ENCODE measurements at regions not wholly inside any gene's neighbourhood (a gene's known extent, or its start where the extent isn't known, plus 50 kb on each side); places are given as distances from the start of the nearest gene placed in this dataset.

DNA sequence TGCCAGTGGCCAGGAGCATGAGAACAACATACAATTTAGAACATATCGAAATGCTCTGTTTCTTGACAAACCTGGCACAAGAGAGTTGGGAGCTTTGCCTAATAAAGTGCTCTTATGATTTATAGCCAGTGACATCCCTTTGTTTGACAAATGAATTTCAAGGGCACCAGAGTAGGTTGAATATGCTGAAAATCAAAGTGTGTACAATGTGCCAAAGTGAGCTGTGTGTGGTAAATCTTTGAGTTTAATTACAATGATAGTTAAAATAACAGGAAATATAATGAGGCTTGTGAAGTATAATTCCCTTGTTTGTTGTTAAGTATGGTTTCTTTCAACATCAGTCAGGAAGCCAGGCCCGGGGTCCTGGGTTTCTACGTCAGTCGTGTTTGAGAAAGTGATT, 211.9 kb downstream of the EBLN2 start:
- no peak overlapping the region for H3K4me3 Mint-ChIP-seq

GRCh38 chr3:73280746-73281145, 219.3 kb downstream of the EBLN2 start:
- Mint-ChIP-seq H3K27me3 (peaks cover 10% of the 10 kb centered on the region), H3K4me3 (no peak overlapping the region), H3K4me1 (no peaks in the 10 kb centered on the region)

More for the DNA sequence above, 211.9 kb downstream of the EBLN2 start:
- Mint-ChIP-seq H3K27me3 (peaks cover 3% of the 10 kb centered on the region), H3K36me3 (no peaks in the 10 kb centered on the region), H3K27ac (no peak overlapping the region), H3K9me3 (peaks cover 2 to 5% (median 4%) of the 10 kb centered on the region in 3 donors), H3K4me1 (no peaks in the 10 kb centered on the region)

GRCh38 chr3:73284472-73284871, 223.0 kb downstream of the EBLN2 start:
- Mint-ChIP-seq H3K4me3 (no peak overlapping the region), H3K27me3 (peaks cover 7% of the 10 kb centered on the region), H3K9me3 (no peaks in the 10 kb centered on the region), H3K36me3 (no peaks in the 10 kb centered on the region), H3K27ac (no peak overlapping the region), H3K4me1 (no peaks in the 10 kb centered on the region)

More at GRCh38 chr3:73280746-73281145, 219.3 kb downstream of the EBLN2 start:
- Mint-ChIP-seq H3K9me3 (peaks cover 0 to under 1% (median 0%) of the 10 kb centered on the region in 3 donors), H3K27ac (no peak overlapping the region), H3K36me3 (no peaks in the 10 kb centered on the region)

DNA sequence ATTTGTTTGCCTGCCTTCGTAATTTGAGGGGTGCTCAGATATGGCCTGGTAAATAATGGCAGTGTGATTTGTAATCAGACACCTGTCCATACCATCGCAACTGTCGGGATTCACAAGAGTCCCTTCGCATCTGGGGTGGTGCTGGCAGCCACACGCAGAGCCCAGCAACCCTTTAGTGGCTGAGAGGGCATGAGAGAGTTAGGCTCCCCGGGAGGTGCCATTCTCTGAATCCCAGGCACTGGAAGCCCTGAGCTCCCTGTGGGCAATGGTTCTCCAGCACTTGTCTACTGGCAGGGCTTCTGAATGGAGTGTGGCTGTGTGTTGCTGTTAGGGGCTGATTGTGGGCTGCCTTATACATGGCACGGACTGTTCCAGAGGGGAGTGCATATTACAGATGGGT, 230.1 kb downstream of the EBLN2 start:
- H3K27me3 Mint-ChIP-seq, result peaks cover 4% of the 10 kb centered on the region
- H3K9me3 Mint-ChIP-seq, result peaks cover 0 to 2% (median 0%) of the 10 kb centered on the region in 3 donors
- no peak overlapping the region for H3K27ac Mint-ChIP-seq
- no peak overlapping the region for H3K4me3 Mint-ChIP-seq
- no peaks in the 10 kb centered on the region for H3K36me3 Mint-ChIP-seq
- H3K4me1 Mint-ChIP-seq, result no peaks in the 10 kb centered on the region

DNA sequence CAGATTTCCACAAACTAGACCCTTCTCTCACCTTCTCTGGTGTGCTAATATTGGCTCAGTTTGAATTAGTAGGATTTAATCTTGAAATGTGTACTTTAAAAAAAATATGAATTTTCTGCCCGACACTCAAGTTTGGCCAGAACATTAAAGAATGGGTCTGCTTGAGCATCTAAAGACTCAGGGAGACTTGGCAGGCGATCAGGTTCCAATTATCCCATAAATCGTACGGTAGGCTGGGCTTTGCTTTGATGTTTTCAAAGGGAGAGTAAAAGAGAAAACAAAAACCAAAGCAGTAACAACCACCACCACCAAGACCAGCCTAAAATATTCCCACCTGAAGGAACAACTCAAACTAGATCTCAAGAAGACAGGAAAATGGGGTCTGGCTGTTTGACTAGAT, 230.8 kb downstream of the EBLN2 start:
- Mint-ChIP-seq H3K4me1 (no peaks in the 10 kb centered on the region), H3K4me3 (no peak overlapping the region), H3K27me3 (peaks cover 3% of the 10 kb centered on the region), H3K36me3 (no peaks in the 10 kb centered on the region), H3K27ac (no peak overlapping the region), H3K9me3 (peaks cover 0 to 2% (median 0%) of the 10 kb centered on the region in 3 donors)

DNA sequence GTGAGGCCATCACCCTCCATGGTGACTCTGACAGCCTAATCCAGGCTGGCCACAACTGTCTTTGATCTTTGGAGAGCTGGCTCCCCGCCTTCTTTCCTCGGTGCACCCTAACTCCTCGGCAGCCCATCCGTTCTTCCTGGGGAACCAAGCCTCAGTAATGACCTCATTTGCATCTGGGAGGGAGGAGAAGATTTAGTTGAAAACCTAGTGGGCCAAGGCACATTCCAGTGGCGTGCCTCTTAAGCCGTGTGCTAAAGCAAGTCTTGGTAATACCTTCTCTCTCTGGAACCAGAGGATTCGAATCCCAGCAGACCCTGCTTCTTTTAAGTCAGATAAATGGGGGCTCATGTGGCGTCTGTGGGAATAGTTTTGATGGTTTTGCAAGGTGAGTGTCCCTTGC, 233.1 kb downstream of the EBLN2 start:
- Mint-ChIP-seq H3K27ac (no peak overlapping the region), H3K9me3 (peaks cover 0 to 2% (median 0%) of the 10 kb centered on the region in 3 donors), H3K27me3 (peaks cover 3% of the 10 kb centered on the region), H3K4me3 (no peak overlapping the region), H3K4me1 (no peaks in the 10 kb centered on the region), H3K36me3 (no peaks in the 10 kb centered on the region)

DNA sequence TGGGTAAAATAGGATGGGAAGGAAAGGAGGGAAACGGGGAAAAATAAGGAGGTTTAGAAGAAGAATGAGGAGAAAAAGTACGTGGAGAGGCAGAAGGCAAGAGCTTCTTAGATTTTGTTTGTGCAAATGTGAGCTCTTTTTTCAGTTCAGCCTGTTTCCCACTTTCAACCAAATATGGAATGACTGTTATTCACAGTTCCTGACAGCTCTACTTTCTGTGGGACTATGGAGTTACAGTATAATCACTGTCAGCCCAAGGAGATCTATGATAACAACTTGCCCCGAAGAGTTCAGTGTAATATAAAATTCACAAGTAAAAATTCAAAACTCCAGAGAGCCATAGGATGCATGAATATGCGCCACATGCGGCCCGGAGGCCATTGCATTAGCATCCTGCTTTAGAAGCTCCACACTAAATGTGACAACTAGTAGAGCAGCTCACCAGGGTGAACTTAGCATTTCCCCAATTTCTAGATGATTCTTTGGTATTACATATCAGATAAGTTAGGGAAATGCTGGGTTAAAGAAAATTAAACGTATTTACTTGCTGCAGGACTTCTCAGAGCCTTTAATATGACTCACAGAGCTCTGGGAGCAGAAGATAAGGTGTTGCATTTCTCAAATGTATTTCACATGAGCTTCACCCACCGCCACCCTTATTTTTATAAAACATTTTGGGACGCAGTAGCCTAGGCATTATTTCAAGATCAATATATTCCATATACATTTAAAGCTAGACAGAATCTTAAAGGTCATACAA, 234.6 kb downstream of the EBLN2 start:
- peaks cover 0 to 2% (median 0%) of the 10 kb centered on the region in 3 donors for H3K9me3 Mint-ChIP-seq
- H3K36me3 Mint-ChIP-seq, result no peaks in the 10 kb centered on the region
- no peak overlapping the region for H3K4me3 Mint-ChIP-seq
- peaks cover 3% of the 10 kb centered on the region for H3K27me3 Mint-ChIP-seq
- H3K4me1 Mint-ChIP-seq, result no peaks in the 10 kb centered on the region
- no peak overlapping the region for H3K27ac Mint-ChIP-seq

GRCh38 chr3:73296859-73297258, 235.4 kb downstream of the EBLN2 start:
- no peak overlapping the region for H3K27ac Mint-ChIP-seq
- H3K27me3 Mint-ChIP-seq, result peaks cover 3% of the 10 kb centered on the region
- peaks cover 0 to 2% (median 1%) of the 10 kb centered on the region in 3 donors for H3K9me3 Mint-ChIP-seq
- H3K4me1 Mint-ChIP-seq, result no peaks in the 10 kb centered on the region
- peaks cover 2% of the 10 kb centered on the region for H3K36me3 Mint-ChIP-seq
- no peak overlapping the region for H3K4me3 Mint-ChIP-seq

DNA sequence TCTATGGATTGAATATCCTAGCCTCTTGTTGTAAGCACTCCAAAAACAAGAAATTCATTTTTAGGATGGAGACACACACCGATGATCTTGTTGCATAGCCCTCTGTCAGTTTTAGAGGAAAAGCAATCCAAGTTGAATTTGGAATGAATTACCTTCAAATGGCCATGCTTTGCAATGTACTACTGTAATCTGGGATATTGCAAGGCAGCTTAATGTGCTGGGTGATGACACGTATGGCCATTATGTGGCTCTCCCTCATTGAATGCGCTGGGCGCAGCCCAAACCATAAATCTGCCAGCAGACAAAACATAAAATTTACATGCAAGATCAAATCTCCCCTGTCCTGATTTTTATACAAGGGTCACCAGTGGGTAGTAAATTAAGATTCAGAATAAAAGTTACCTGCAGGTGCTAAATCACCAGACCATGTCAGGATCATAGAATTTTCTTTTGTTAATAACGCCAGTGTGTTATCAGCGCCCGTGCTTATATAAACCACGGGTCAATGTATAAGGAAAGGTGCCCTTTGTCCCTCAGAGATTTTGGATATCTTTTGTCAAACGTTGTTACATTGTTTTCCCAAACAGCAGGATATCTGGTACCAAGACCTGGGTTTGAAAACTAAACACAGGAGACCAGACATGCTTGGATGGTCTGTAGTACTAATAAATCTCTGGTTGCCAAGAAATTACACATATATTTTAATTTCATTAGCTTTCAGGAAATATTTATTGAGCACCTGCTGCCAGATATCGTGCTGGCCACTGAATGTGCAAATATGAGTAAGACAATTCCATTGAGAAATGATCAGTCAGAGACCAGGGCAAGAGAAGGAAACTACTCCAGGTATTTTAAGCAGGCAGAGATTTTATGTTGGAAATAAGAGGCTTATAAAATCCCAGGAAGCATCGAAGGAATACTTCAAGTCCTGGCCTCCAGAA, 237.1 kb downstream of the EBLN2 start:
- Mint-ChIP-seq H3K4me3 (no peak overlapping the region), H3K9me3 (peaks cover 0 to 2% (median 1%) of the 10 kb centered on the region in 3 donors), H3K36me3 (peaks cover 2% of the 10 kb centered on the region), H3K27ac (no peak overlapping the region), H3K4me1 (no peaks in the 10 kb centered on the region), H3K27me3 (no peaks in the 10 kb centered on the region)

- H3K9me3 Mint-ChIP-seq, result peaks cover 0 to 1% (median 0%) of the 10 kb centered on the region in 3 donors
- H3K4me3 Mint-ChIP-seq, result no peak overlapping the region
- H3K27ac Mint-ChIP-seq, result no peak overlapping the region
- H3K27me3 Mint-ChIP-seq, result no peaks in the 10 kb centered on the region
- H3K4me1 Mint-ChIP-seq, result no peaks in the 10 kb centered on the region
- H3K36me3 Mint-ChIP-seq, result peaks cover 2% of the 10 kb centered on the region
Observed at GRCh38 chr3:73299184-73299691, 237.8 kb downstream of the EBLN2 start.

GRCh38 chr3:73314151-73314951, 252.9 kb downstream of the EBLN2 start:
- H3K4me1 Mint-ChIP-seq, result no peaks in the 10 kb centered on the region
- no peak overlapping the region for H3K27ac Mint-ChIP-seq
- H3K4me3 Mint-ChIP-seq, result no peak overlapping the region
- no peaks in the 10 kb centered on the region for H3K36me3 Mint-ChIP-seq
- peaks cover 0 to 4% (median 1%) of the 10 kb centered on the region in 3 donors for H3K9me3 Mint-ChIP-seq
- no peaks in the 10 kb centered on the region for H3K27me3 Mint-ChIP-seq

GRCh38 chr3:73315706-73316105, 254.2 kb downstream of the EBLN2 start:
- Mint-ChIP-seq H3K27ac (no peak overlapping the region), H3K4me1 (no peaks in the 10 kb centered on the region), H3K9me3 (peaks cover 1 to 4% (median 2%) of the 10 kb centered on the region in 3 donors), H3K36me3 (no peaks in the 10 kb centered on the region), H3K4me3 (no peak overlapping the region), H3K27me3 (peaks cover 2% of the 10 kb centered on the region)

GRCh38 chr3:73319179-73319769, 257.8 kb downstream of the EBLN2 start:
- Mint-ChIP-seq H3K36me3 (no peaks in the 10 kb centered on the region), H3K9me3 (peaks cover 3 to 6% (median 4%) of the 10 kb centered on the region in 3 donors), H3K4me3 (no peak overlapping the region), H3K4me1 (no peaks in the 10 kb centered on the region), H3K27ac (no peak overlapping the region), H3K27me3 (peaks cover 2% of the 10 kb centered on the region)

DNA sequence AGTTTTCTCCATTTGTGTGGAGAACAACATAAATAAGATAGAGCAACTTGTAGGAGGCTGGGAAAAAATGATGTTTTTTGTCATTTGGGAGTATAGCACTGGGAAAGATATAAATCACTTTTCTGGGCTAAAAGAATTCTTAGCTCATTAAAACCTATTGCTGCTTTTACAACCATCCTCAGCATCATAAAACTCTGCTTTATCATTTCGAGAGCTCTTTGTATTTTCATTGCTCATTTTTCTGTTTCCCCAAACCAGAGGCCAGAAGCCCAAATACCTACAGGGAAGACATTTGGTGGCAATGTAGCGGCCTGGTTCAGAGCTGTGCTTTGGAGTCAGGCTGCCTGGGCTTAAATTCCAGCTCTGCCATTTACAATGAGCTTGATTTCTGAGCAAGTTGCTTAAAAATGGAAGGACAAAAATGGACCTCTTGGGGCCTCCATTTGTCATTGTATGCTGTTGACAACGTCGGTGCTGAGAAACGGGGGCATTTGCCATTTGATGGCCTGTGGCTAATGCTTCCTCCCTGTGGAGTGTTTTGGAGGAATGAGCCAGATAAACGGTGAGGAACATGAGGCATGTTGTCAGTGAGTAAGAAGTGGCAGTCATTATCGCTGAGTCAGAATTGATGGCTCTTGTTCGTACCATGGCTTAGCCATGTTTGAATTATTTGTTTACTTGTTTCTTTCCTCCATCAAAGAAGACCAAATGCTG, 260.0 kb downstream of the EBLN2 start:
- Mint-ChIP-seq H3K4me1 (no peaks in the 10 kb centered on the region), H3K4me3 (no peak overlapping the region), H3K27ac (no peak overlapping the region), H3K36me3 (no peaks in the 10 kb centered on the region), H3K9me3 (peaks cover 3 to 6% (median 4%) of the 10 kb centered on the region in 3 donors), H3K27me3 (peaks cover 2% of the 10 kb centered on the region)
